ENCODE measurements at regions not wholly inside any gene's neighbourhood (a gene's known extent, or its start where the extent isn't known, plus 50 kb on each side); places are given as distances from the start of the nearest gene placed in this dataset.

DNA sequence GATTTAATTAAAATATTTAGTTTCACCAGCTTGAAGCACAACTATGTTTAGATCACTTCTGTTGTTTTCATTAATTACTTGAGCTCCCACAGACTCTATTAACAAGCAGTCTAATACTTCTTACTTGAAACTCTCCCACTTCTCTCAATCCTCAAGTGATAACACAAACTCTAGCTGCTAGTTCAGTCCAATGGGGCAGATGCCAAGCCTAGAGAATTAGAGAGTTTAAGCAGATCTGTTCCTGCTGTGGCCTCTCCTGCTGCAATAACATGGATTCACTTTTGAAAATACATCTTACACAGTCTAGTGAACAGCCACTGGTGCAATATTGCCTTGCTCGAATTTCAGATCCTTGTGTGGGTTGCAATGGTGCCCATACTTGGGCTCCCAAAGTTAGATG is 566.4 kb upstream of the SGO1 start:
- H3K27ac Mint-ChIP-seq = no peak overlapping the region
- no peaks in the 10 kb centered on the region for H3K27me3 Mint-ChIP-seq
- ATAC-seq (ENCODE audit: poor library complexity) = no peak
- H3K27ac ChIP-seq (ENCODE audit: low read depth in 1 of 2, low read length in 2 of 2) = no peak overlapping the region
- H3K4me3 ChIP-seq (ENCODE audit: low read length) = no peak overlapping the region
- no peaks in the 10 kb centered on the region for H3K36me3 Mint-ChIP-seq (ENCODE audit: low read depth)
- peaks cover 13% of the 10 kb centered on the region for H3K9me3 Mint-ChIP-seq
- no peaks in the 10 kb centered on the region for H3K27me3 ChIP-seq (ENCODE audit: control insufficient read depth in 1 of 2, insufficient read depth in 2 of 2, low read length in 2 of 2)
- no peak for DNase-seq
- no peak overlapping the region for H3K4me3 Mint-ChIP-seq
- ChIA-PET CTCF (no interaction called here), POLR2A (no interaction called here)
- TF ChIP-seq, protein P1, sequence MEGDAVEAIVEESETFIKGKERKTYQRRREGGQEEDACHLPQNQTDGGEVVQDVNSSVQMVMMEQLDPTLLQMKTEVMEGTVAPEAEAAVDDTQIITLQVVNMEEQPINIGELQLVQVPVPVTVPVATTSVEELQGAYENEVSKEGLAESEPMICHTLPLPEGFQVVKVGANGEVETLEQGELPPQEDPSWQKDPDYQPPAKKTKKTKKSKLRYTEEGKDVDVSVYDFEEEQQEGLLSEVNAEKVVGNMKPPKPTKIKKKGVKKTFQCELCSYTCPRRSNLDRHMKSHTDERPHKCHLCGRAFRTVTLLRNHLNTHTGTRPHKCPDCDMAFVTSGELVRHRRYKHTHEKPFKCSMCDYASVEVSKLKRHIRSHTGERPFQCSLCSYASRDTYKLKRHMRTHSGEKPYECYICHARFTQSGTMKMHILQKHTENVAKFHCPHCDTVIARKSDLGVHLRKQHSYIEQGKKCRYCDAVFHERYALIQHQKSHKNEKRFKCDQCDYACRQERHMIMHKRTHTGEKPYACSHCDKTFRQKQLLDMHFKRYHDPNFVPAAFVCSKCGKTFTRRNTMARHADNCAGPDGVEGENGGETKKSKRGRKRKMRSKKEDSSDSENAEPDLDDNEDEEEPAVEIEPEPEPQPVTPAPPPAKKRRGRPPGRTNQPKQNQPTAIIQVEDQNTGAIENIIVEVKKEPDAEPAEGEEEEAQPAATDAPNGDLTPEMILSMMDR (IDR thresholded peaks at IDR 0.05) = no peak
- intact Hi-C loops (cut with DNase I, micrococcal nuclease) = no loop called here
- no peaks in the 10 kb centered on the region for H3K36me3 ChIP-seq (ENCODE audit: insufficient read depth, low read length)
- H3K4me1 ChIP-seq (ENCODE audit: insufficient read depth, low read length) = no peaks in the 10 kb centered on the region
- no peaks in the 10 kb centered on the region for H3K4me1 Mint-ChIP-seq (ENCODE audit: low read depth)
- H3K9me3 ChIP-seq (ENCODE audit: control insufficient read depth in 1 of 2, insufficient read depth in 1 of 2, low read length in 2 of 2) = no peaks in the 10 kb centered on the region

DNA sequence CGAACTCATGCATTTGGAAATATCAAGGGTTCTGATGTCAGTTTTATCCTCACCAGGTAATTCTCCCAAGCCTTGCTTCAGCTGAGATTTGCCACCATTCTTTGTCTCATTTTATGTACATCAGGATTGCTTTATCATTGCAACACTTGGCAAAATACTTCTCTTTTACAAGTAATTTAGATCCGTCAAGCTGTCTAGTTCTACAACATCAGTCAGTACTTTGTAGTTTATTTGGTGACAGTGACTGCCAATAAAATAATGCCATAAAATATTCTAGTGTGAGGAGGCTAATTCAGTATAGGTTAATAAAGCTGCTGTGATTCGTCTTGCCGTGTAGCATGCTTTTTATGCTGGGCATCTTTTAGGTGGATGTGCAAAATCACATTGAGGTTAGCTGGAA is 565.3 kb upstream of the SGO1 start:
- no peak overlapping the region for H3K4me3 ChIP-seq (ENCODE audit: low read length)
- no peaks in the 10 kb centered on the region for H3K4me1 ChIP-seq (ENCODE audit: insufficient read depth, low read length)
- Mint-ChIP-seq H3K27ac (no peak overlapping the region), H3K36me3 (ENCODE audit: low read depth) (no peaks in the 10 kb centered on the region), H3K27me3 (no peaks in the 10 kb centered on the region), H3K4me1 (ENCODE audit: low read depth) (no peaks in the 10 kb centered on the region), H3K4me3 (no peak overlapping the region), H3K9me3 (peaks cover 17% of the 10 kb centered on the region)
- TF ChIP-seq, protein P1 (IDR thresholded peaks at IDR 0.05) = no peak
- ChIA-PET CTCF (interaction anchor here (0.6 kb wide), 1 partner anchor 752 kb away, joined by 5 read pairs; no protein-coding TSS in a partner anchor), POLR2A (no interaction called here)
- H3K9me3 ChIP-seq (ENCODE audit: control insufficient read depth in 1 of 2, insufficient read depth in 1 of 2, low read length in 2 of 2) = peaks cover 4 to 5% of the 10 kb centered on the region in 2 experiments
- no peaks in the 10 kb centered on the region for H3K36me3 ChIP-seq (ENCODE audit: insufficient read depth, low read length)
- DNase-seq (no peak), ATAC-seq (ENCODE audit: poor library complexity) (no peak)
- H3K27me3 ChIP-seq (ENCODE audit: control insufficient read depth in 1 of 2, insufficient read depth in 2 of 2, low read length in 2 of 2) = no peaks in the 10 kb centered on the region
- intact Hi-C loops (cut with DNase I, micrococcal nuclease) = no loop called here
- H3K27ac ChIP-seq (ENCODE audit: low read depth in 1 of 2, low read length in 2 of 2) = no peak overlapping the region

DNA sequence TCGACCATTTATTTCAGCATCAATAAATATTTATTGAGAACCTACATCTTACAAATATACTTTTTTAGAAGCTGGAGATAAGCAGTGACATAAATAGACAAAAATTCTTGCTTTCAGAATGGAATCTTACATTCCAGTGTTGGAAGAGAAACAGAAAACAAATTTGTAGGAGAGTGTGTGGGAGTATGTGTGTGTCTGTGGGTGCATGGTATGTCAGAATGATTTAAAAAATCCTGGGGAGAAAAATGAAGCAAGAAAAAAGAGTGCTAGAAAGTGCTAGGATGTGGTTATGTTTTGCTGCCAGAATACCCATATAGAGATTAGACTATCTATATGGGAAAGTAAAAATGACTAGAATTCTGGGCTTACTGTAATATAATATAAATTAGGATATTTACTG is 561.7 kb upstream of the SGO1 start:
- peaks cover 5% of the 10 kb centered on the region in 2 experiments for H3K9me3 ChIP-seq (ENCODE audit: control insufficient read depth in 1 of 2, insufficient read depth in 1 of 2, low read length in 2 of 2)
- H3K4me1 Mint-ChIP-seq (ENCODE audit: low read depth) = no peaks in the 10 kb centered on the region
- ATAC-seq (ENCODE audit: poor library complexity) (no peak), DNase-seq (no peak)
- H3K9me3 Mint-ChIP-seq = peaks cover 6% of the 10 kb centered on the region
- no peak overlapping the region for H3K27ac Mint-ChIP-seq
- ChIA-PET POLR2A (no interaction called here), CTCF (no interaction called here)
- no peak overlapping the region for H3K4me3 Mint-ChIP-seq
- H3K27ac ChIP-seq (ENCODE audit: low read depth in 1 of 2, low read length in 2 of 2) = no peak overlapping the region
- no peaks in the 10 kb centered on the region for H3K4me1 ChIP-seq (ENCODE audit: insufficient read depth, low read length)
- H3K36me3 ChIP-seq (ENCODE audit: insufficient read depth, low read length) = no peaks in the 10 kb centered on the region
- H3K27me3 ChIP-seq (ENCODE audit: control insufficient read depth in 1 of 2, insufficient read depth in 2 of 2, low read length in 2 of 2) = no peaks in the 10 kb centered on the region
- intact Hi-C loops (cut with DNase I, micrococcal nuclease) = no loop called here
- no peak overlapping the region for H3K4me3 ChIP-seq (ENCODE audit: low read length)
- no peaks in the 10 kb centered on the region for H3K36me3 Mint-ChIP-seq (ENCODE audit: low read depth)
- TF ChIP-seq, protein P1 (IDR thresholded peaks at IDR 0.05) = no peak
- H3K27me3 Mint-ChIP-seq = no peaks in the 10 kb centered on the region
